Activated CD4-positive, alpha-beta T cell treated with anti-CD3 and anti-CD28 coated beads, Interleukin-2, amount 50 U/mL, for 16 hours (primary cell): ENCODE measurements at regions not wholly inside any gene's neighbourhood (a gene's known extent, or its start where the extent isn't known, plus 50 kb on each side); places are given as distances from the start of the nearest gene placed in this dataset.
"Not testable (repeated sequence)": the region's sequence is repeated elsewhere in the genome, so short reads cannot be mapped to it uniquely, and the experiment has no call there.

Source experiments
- DNase-seq: peaks from one replicate; pipeline ENCODE4 v3.0.0-alpha.2; 2020

GRCh38 chr14:30322819-30323218 is 236.1 kb upstream of the G2E3 start:
- no peak for DNase-seq

GRCh38 chr14:30330033-30330432 is 228.9 kb upstream of the G2E3 start:
- DNase-seq = no peak

DNA sequence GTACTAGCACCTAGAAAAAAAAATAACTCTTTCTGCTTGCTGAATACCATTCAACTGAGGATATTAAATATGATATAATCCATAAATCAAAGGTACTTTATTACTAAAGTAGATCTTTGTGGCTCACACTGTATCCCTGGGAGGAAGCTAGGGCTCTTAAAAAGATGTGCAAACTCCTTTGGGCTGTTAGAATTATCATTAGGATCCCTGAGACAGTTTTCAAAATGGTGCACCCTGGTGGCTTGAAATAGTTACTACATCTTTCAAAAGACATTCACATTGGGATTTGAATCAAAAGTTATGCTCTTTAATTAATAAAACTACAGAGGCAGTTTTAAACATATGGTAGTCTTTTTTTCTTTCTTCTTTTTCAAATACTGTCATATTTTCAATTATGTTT is 228.5 kb upstream of the G2E3 start:
- DNase-seq = no peak

- no peak for DNase-seq
These were observed 227.9 kb upstream of the G2E3 start for GRCh38 chr14:30331030-30331429.

DNA sequence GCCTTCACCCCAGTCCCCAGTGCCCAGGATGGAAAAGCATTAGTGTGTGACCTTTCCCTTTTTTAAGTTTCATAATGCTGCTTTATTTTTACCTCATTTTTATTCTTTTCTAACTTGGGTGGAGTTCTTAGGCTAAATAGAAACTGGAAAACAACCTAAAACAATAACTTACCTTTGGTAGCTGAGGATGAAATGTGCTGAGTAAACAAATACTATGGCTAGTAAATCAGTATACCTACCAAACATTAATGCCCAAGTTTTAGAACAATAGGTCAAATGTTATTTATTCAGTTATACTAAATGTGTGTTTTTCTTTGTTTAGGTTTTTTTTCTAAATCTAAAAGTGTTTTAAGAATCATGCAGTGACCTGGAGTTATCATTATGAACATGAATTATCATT is 226.6 kb upstream of the G2E3 start:
- DNase-seq = no peak

GRCh38 chr14:30333934-30334333 is 225.0 kb upstream of the G2E3 start:
- peak; percentile 42 for DNase-seq

GRCh38 chr14:30337456-30337855 is 221.5 kb upstream of the G2E3 start:
- no peak for DNase-seq

GRCh38 chr14:30339311-30339901 is 219.6 kb upstream of the G2E3 start:
- no peak for DNase-seq

GRCh38 chr14:30340495-30340894 is 218.5 kb upstream of the G2E3 start:
- no peak for DNase-seq

- no peak for DNase-seq
These were observed 213.4 kb upstream of the G2E3 start for GRCh38 chr14:30345511-30345910.

DNA sequence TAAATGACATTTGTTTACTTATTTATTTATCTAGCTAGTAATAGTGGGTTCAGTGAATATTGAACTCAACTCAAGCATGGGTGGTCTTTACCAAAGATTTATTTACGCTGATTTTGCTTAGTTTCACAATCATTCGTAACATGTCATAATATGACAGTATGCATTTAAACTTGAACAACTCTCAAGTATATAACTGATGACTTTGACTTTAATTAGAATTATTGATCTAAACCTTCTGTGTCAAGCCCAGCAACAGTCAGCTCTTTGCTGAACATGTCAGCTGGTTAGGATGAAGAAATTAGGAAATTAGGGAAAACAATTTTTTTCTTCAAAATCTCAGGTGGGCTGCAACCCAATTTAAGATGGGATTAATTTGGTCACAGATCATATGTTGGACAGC is 210.5 kb upstream of the G2E3 start:
- no peak for DNase-seq

DNA sequence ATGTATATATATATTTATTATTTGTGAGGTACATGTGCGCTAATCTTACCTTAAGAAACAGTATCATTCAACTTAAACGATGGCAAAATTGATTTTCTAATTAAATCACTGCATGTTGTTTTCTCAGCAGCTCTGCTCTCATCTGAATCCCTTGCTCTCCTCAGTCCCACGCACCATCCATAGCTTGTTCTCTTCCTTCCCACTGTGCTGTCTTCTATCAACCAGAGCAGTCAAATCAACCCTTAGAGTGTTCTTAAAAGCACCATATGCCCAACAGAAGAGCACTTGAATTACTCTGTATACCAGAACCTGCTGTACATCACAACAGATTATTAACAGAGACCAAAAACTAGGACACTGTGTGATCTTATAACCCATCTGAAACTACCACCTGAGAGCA is 209.4 kb upstream of the G2E3 start:
- peak; percentile 1 for DNase-seq

DNA sequence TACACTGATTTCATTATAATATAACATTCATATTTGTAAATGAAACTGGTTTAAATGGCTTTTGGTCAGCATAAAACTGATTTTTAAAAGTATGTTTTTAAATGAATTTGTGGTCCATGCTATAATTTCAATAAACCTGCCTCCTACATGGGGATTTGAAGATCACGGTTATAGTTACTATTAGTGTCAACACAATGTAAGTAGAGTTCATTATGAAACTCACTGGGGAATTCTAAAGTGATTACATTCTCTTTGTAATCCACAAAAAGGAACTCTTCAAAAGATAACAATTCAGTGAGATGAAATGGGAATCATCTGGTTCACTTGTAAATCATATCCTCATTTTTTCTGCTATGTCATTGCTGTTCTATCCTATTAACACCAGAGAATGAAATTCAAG is 204.5 kb upstream of the G2E3 start:
- DNase-seq = no peak

DNA sequence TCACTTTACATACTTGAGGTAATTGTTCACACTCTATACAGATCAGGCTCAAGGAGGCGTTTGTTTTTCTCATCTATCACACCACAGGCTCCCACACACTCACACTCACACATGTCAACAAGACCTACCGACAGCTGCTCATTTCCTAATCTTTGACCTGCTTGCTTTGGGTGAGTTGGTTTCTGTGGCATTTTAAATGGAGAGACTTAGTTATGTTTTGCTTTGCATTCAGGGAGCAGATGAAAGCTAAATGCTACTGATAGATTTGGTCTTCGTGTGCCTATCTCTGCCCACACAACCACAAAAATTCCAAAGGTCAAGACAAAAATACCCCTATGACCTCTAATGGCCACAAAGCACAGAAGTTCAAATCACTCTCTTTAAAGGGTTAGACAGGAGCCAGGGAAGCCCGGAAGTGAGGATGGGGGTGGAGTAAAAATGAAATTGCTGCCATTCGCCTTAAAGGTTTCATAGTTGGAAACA is 203.5 kb upstream of the G2E3 start:
- peak; percentile 23 for DNase-seq

DNA sequence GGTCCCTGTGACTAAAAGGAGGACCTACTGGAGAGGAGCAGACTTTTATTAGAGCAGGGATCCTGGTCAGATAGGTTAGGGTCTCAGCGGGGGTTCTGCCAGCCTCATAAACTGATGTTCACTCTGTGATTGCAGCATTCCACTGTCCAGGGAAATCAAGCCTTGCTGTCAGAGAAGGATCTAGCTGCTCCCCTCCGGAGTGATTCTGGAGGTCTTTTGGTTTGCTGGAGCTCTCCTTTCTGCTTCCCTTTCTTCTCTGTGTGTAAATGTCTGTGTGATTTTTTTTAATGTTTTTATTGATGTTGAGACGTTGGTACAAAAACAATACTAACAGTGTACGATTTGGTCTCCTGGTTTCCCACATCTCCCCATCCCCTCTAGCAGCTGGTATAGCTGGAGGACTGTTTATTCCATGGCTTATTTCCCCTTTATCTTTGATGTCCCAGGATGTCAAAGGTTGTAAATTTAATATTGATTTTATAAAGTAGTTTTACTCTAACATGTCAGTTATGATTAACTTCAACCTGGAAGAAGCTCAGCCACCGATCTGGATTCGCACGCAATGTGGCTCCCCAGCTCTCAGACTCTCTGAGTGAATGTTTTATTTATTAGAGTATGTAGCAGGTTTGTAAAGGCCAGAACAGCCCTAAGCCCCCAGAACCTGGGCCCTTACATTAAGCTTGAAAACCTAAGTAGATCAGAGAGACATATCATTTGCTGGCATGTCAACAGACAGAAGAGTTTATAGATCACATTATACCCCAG is 202.3 kb upstream of the G2E3 start:
- no peak for DNase-seq

- DNase-seq = no peak
These were observed 201.2 kb upstream of the G2E3 start for GRCh38 chr14:30357791-30358190.

DNA sequence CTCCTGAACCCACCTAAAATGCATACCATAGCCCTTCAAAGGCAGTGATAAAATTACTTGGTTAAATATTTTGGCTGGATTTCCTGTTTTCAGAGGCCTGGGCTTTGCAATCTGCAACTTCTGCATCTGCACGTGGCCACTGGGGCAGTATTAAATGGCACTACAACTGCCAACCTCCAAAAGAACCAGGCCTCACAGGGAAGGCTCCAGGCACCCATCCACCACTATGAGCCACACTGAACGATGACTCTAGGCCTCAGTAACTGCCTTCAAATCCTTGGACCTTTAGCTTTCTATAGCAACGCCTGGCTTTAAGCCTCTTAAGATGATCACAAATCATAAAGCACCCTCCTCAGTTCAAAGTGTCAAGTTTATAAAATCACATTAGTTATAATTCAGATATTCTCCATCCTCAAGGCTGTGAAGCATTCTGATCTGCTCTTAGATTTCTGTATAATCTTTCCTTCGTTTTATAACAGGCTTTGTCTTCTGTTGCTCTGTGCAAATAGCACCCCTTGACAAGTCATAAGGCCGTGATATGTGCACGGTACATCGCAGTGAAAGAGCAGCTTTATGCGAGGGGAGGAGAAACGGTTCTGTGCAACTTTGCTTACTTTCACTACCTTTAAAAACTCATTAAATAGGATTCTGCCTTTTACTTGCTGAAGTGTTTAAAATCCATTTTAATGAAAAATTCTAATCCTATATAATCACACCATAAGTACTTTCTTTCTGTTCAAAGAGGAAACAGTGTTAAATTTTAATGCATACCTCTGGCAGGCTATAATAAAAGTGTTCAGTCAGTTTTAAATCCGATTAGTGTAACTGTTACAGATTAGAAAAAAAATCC is 196.4 kb upstream of the G2E3 start:
- DNase-seq = no peak

GRCh38 chr14:30363219-30363880 is 195.6 kb upstream of the G2E3 start:
- not testable (repeated sequence) for DNase-seq

DNA sequence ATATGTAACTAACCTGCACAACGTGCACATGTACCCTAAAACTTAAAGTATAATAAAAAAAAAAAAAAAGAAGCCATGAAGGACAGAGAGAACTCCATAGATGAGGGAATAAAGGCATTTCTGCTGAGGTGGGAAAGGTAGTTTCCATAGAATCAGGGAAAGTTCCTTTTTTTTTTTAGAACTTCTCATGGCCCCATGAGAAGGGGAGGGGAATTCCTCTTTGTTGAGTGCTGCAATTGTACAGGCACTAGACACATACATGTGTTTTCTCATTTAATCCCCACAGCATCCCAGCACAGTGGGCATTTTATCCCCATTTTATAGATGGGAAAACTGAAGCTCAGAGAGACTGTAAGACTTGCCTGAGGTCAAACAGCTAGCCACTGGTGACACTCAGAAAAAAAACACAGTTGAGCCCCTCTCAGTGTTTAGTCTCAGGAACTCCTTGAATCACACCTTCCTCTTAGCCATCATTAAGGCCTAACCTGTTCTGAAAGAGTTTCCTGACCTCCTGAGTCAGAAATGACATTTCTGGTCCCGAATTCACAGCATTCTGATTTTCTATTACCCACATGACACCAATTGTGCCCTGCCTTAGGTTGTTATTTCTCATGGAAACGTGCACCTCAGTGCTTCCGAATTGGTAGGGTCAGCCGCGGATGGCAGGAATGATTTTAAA is 189.3 kb upstream of the G2E3 start:
- DNase-seq = no peak

- DNase-seq = no peak
These were observed 185.9 kb upstream of the G2E3 start for GRCh38 chr14:30373053-30373452.

- DNase-seq = no peak
These were observed 185.4 kb upstream of the G2E3 start for GRCh38 chr14:30373526-30373925.

DNA sequence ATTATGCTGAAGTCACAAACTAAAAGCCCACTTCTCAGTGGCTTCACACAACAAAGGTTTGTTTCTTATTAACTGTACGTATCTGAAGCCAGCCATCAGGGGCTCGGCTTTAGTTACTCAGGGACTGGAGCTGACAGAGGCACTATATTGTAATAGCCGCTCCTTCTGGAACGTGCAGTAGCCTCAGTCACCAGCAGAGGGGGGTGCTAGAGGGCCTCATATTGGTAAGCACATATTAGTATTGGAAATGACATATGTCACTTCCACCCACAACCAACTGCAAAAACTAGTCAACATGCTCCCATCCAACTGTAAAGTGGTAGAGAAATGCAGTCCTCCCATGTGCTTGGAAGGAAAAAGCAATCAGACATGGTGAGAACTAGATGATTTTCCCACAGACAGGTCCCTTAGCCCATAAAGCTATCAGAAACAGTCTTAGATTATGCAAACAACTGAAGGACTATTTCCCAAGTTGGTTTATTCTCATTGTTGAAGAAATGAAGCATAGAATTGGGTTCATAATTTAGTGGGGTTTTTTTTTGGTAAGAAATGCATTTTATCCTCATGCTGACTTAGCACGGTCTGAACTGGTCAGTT is 183.6 kb upstream of the G2E3 start:
- peak; percentile 72 for DNase-seq
